Peyer's patch (tissue), 4 donors: ENCODE measurements at regions not wholly inside any gene's neighbourhood (a gene's known extent, or its start where the extent isn't known, plus 50 kb on each side); places are given as distances from the start of the nearest gene placed in this dataset.

ENCODE experiments used
- POLR2A ChIP-seq, 2 donors: fragments of 450-650 bp; IDR thresholded peaks; one replicate each; pipeline ENCODE4 v1.5.1; 2017; ENCODE audit warnings: antibody characterized with exemption in 2 of 2, mild to moderate bottlenecking in 2 of 2, moderate library complexity in 2 of 2
- TF ChIP-seq, protein P1 (sequence below), 6 experiments: fragments of 450-650 bp in 4 of 6; fragments of 200-600 bp in 2 of 6; sonication (generic) in 1 of 6; IDR thresholded peaks; one replicate each; pipeline ENCODE4 v1.5.1; 2017 to 2019; ENCODE audit warnings: antibody characterized with exemption in 6 of 6, mild to moderate bottlenecking in 3 of 6, moderate library complexity in 1 of 6

DNA sequence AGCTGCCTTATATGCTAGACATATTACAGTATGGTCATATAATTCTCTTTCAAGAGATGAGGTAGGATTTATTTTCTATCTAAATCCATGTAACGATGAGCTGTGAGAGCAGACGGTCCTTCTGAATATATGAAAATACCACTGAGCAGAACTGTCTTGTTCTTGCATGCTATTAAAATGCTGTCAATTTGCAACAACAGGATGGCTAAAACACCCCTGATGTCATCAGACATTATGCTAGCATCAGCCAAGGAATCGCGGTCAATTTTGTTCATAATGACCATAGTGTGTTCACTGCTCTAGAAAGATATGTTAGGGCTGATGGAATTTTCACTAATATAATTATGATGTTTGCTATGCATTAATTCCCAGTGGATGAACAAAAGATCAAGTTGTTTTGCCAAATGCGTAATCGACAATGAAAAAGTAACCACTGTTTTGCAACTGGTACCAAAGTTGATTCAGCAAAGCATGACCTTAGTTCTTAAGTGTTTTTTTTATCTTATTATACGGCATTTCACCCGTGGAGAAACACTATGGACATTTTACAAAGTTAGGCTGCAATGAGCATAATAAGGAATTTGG is 765.4 kb upstream of the NR2F2 start:
- TF ChIP-seq, protein P1, sequence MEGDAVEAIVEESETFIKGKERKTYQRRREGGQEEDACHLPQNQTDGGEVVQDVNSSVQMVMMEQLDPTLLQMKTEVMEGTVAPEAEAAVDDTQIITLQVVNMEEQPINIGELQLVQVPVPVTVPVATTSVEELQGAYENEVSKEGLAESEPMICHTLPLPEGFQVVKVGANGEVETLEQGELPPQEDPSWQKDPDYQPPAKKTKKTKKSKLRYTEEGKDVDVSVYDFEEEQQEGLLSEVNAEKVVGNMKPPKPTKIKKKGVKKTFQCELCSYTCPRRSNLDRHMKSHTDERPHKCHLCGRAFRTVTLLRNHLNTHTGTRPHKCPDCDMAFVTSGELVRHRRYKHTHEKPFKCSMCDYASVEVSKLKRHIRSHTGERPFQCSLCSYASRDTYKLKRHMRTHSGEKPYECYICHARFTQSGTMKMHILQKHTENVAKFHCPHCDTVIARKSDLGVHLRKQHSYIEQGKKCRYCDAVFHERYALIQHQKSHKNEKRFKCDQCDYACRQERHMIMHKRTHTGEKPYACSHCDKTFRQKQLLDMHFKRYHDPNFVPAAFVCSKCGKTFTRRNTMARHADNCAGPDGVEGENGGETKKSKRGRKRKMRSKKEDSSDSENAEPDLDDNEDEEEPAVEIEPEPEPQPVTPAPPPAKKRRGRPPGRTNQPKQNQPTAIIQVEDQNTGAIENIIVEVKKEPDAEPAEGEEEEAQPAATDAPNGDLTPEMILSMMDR (IDR thresholded peaks at IDR 0.05) = no peak
- no peak for TF ChIP-seq POLR2A (IDR thresholded peaks at IDR 0.05)
